ENCODE measurements at regions not wholly inside any gene's neighbourhood (a gene's known extent, or its start where the extent isn't known, plus 50 kb on each side); places are given as distances from the start of the nearest gene placed in this dataset.

GRCh38 chr5:128591598-128592455 is 53.8 kb upstream of the FBN2 start:
- DNase-seq (ENCODE audit: low read depth): no peak

GRCh38 chr5:128596071-128596470 is 58.0 kb upstream of the FBN2 start:
- no peak for DNase-seq (ENCODE audit: low read depth)

- DNase-seq (ENCODE audit: low read depth): no peak
These were observed 59.1 kb upstream of the FBN2 start for GRCh38 chr5:128597156-128597555.

GRCh38 chr5:128613128-128613527 is 75.1 kb upstream of the FBN2 start:
- DNase-seq (ENCODE audit: low read depth): no peak

- DNase-seq (ENCODE audit: low read depth): no peak
These were observed 75.7 kb upstream of the FBN2 start for GRCh38 chr5:128613766-128614165.

- DNase-seq (ENCODE audit: low read depth): no peak
These were observed 77.5 kb upstream of the FBN2 start for GRCh38 chr5:128615578-128615977.

GRCh38 chr5:128626536-128627090 is 88.6 kb upstream of the FBN2 start:
- no peak for DNase-seq (ENCODE audit: low read depth)

- no peak for DNase-seq (ENCODE audit: low read depth)
These were observed 89.9 kb upstream of the FBN2 start for GRCh38 chr5:128627939-128628338.

- no peak for DNase-seq (ENCODE audit: low read depth)
These were observed 91.1 kb upstream of the FBN2 start for GRCh38 chr5:128629157-128629556.

- DNase-seq (ENCODE audit: low read depth): no peak
These were observed 92.1 kb upstream of the FBN2 start for GRCh38 chr5:128630121-128630520.

- no peak for DNase-seq (ENCODE audit: low read depth)
These were observed 93.7 kb upstream of the FBN2 start for GRCh38 chr5:128631771-128632170.

GRCh38 chr5:128632264-128632663 is 94.2 kb upstream of the FBN2 start:
- DNase-seq (ENCODE audit: low read depth): no peak

GRCh38 chr5:128633901-128634300 is 95.9 kb upstream of the FBN2 start:
- no peak for DNase-seq (ENCODE audit: low read depth)

GRCh38 chr5:128635379-128635778 is 97.3 kb upstream of the FBN2 start:
- DNase-seq (ENCODE audit: low read depth): no peak

GRCh38 chr5:128636361-128636760 is 98.3 kb upstream of the FBN2 start:
- no peak for DNase-seq (ENCODE audit: low read depth)

- no peak for DNase-seq (ENCODE audit: low read depth)
These were observed 99.0 kb upstream of the FBN2 start for GRCh38 chr5:128637031-128637430.

- no peak for DNase-seq (ENCODE audit: low read depth)
These were observed 103.8 kb upstream of the FBN2 start for GRCh38 chr5:128641861-128642260.

- no peak for DNase-seq (ENCODE audit: low read depth)
These were observed 106.8 kb upstream of the FBN2 start for GRCh38 chr5:128644863-128645262.

GRCh38 chr5:128645581-128645980 is 107.5 kb upstream of the FBN2 start:
- DNase-seq (ENCODE audit: low read depth): no peak

- no peak for DNase-seq (ENCODE audit: low read depth)
These were observed 108.1 kb upstream of the FBN2 start for GRCh38 chr5:128646176-128646575.

GRCh38 chr5:128649192-128649591 is 111.1 kb upstream of the FBN2 start:
- no peak for DNase-seq (ENCODE audit: low read depth)

- DNase-seq (ENCODE audit: low read depth): no peak
These were observed 125.0 kb upstream of the FBN2 start for GRCh38 chr5:128662997-128663396.

GRCh38 chr5:128665747-128666355 is 127.8 kb upstream of the FBN2 start:
- no peak for DNase-seq (ENCODE audit: low read depth)
